RWPE1 (cell line): ENCODE measurements at regions not wholly inside any gene's neighbourhood (a gene's known extent, or its start where the extent isn't known, plus 50 kb on each side); places are given as distances from the start of the nearest gene placed in this dataset.

ENCODE experiments used
- CTCF ChIA-PET: fragments of 350-600 bp; sonication (Branson Sonifier 250); formaldehyde crosslinking; extraction: SDS; loops from one replicate; lab custom pipeline; 2021; lab: Yijun Ruan, JAX
- POLR2A ChIA-PET: fragments of 400-600 bp; formaldehyde crosslinking; extraction: SDS; loops from one replicate; lab custom pipeline; 2020; ENCODE audit warnings: antibody characterized with exemption; ENCODE audit not compliant: low non-redundant PET; lab: Yijun Ruan, JAX
- DNase-seq: peaks from one replicate; pipeline ENCODE4 v3.0.0; 2012; ENCODE audit warnings: low spot score
- H3K27ac ChIP-seq: fragments of 450-650 bp; 2 replicates; pipeline ENCODE4 v1.5.1; 2017
- TF ChIP-seq, protein P1 (sequence below): fragments of 450-650 bp; conservative IDR thresholded peaks from 2 replicates; pipeline ENCODE4 v1.5.1; 2017; ENCODE audit warnings: low read depth, mild to moderate bottlenecking

- TF ChIP-seq, protein P1, sequence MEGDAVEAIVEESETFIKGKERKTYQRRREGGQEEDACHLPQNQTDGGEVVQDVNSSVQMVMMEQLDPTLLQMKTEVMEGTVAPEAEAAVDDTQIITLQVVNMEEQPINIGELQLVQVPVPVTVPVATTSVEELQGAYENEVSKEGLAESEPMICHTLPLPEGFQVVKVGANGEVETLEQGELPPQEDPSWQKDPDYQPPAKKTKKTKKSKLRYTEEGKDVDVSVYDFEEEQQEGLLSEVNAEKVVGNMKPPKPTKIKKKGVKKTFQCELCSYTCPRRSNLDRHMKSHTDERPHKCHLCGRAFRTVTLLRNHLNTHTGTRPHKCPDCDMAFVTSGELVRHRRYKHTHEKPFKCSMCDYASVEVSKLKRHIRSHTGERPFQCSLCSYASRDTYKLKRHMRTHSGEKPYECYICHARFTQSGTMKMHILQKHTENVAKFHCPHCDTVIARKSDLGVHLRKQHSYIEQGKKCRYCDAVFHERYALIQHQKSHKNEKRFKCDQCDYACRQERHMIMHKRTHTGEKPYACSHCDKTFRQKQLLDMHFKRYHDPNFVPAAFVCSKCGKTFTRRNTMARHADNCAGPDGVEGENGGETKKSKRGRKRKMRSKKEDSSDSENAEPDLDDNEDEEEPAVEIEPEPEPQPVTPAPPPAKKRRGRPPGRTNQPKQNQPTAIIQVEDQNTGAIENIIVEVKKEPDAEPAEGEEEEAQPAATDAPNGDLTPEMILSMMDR, result no peak
- ChIA-PET POLR2A (no interaction called here), CTCF (interaction anchor here (0.6 to 1.9 kb wide), 2 partner anchors 9 to 41 kb away, joined by 3 to 5 read pairs; no protein-coding TSS in a partner anchor)
- no peak for DNase-seq
- no peak overlapping the region for H3K27ac ChIP-seq
Measured at GRCh38 chr13:106628936-106629659, 61.2 kb upstream of the ARGLU1 start.

GRCh38 chr13:106626473-106626872 lies 58.5 kb upstream of the ARGLU1 start:
- DNase-seq, result no peak
- POLR2A ChIA-PET, result no interaction called here
- CTCF ChIA-PET, result no interaction called here
- no peak overlapping the region for H3K27ac ChIP-seq
- TF ChIP-seq, protein P1, result no peak

GRCh38 chr13:106625578-106625977 lies 57.6 kb upstream of the ARGLU1 start:
- POLR2A ChIA-PET, result no interaction called here
- no peak overlapping the region for H3K27ac ChIP-seq
- TF ChIP-seq, protein P1, result no peak
- DNase-seq, result no peak
- CTCF ChIA-PET, result no interaction called here

DNA sequence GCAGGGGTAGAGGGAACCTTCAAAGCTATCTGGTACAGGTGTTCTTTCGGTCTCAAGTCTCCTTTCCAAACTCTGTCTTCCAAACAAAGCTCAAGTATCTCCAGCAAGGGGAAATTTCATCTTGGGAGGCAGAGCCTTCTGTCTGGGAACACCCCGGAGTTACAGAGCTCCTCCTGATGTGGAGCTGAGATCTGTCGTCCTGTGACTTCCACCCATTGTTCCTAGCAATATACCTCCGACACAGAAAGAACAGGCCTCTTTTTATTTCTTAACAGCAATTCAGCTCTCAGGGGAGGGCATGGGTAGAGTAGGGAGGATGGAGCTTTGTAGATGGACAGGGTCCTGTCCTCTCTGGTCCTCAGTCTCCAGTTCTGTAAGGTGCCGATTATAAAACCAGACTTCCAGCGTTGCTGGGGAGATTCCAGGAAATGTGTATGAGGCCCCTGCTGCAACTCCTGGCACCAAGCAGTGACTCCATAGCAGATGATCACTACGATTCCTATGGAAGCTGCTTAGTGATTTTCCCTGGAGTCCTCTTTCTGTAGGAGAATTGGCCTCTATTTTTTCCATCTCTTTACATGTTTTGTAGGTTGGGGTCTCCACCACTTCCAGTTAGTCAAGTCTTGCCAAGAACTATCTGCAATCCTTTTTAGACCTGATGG lies 56.0 kb upstream of the ARGLU1 start:
- DNase-seq, result no peak
- ChIA-PET CTCF (no interaction called here), POLR2A (no interaction called here)
- no peak overlapping the region for H3K27ac ChIP-seq
- TF ChIP-seq, protein P1, result no peak

- TF ChIP-seq, protein P1, result no peak
- DNase-seq, result no peak
- POLR2A ChIA-PET, result no interaction called here
- CTCF ChIA-PET, result no interaction called here
- no peak overlapping the region for H3K27ac ChIP-seq
Measured at GRCh38 chr13:106621833-106622232, 53.9 kb upstream of the ARGLU1 start.

DNA sequence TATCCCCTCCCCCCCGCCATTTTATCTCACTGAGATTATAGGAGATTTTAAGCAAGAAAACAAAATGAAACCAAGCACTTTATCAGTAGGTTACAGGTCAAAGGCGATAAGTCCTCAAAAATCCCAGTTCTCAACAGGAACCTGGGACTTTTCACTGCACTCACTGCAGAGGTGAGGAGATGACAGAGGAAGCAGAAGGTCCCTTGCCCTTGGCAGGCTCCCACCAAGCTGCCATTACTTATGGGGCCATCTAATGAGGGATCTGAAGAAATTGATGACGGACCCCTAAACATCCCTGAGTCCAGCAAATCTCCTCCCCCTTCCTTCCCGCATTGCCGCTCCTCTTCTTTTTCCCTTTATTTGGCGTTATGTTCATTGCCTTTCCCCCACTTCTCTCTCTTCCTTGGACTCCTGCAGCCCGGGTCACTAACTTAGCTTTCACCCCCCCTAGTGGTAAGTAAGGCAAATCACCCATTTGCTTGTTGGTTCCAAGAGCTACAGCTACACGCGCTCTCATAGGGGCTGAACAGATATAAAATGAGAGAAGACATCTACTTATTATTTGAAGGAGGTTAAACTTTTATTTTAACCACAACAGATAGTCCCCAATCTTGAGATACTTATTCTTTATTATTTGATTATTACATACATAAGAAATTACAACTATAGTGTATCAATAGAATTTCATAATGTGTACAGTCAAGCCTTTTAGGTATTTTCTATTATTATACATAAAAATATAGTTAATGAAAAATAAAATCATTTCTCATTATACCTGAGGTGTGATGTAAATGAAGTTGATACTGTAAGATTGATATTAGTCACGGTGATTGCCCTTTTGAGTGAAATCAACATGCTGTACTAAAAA lies 52.0 kb upstream of the ARGLU1 start:
- TF ChIP-seq, protein P1, result peak; percentile 77
- peak; percentile 78 for DNase-seq
- CTCF ChIA-PET, result interaction anchor here (0.5 to 1.8 kb wide), 10 partner anchors 10 to 1795 kb away, joined by 3 to 6 read pairs (median 4); partner anchors contain the start of gene ARGLU1
- H3K27ac ChIP-seq, result no peak overlapping the region
- POLR2A ChIA-PET, result interaction anchor here (0.5 kb wide), 1 partner anchor 62 kb away, joined by 3 read pairs; no protein-coding TSS in a partner anchor
